ENCODE measurements at regions not wholly inside any gene's neighbourhood (a gene's known extent, or its start where the extent isn't known, plus 50 kb on each side); places are given as distances from the start of the nearest gene placed in this dataset.

DNA sequence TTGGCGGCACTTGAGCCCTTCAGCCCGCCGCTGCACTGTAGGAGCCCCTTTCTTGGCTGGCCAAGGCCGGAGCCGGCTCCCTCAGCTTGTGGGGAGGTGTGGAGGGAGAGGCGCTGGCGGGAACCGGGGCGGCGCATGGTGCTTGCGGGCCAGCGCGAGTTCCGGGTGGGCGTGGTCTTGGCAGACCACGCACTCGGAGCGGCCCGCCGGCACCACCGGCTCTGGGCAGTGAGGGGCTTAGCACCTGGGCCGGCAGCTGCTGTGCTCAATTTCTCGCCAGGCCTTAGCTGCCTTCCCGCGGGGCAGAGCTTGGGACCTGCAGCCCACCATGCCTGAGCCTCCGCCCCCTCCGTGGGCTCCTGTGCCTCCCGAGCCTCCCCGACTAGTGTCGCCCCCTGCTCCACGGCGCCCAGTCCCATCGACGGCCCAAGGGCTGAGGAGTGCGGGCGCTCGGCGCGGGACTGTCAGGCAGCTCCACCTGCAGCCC is 673.7 kb upstream of the BRINP3 start:
- Histone ChIP-seq H3K18ac (ENCODE audit: low read depth, low read length) (no peak overlapping the region), H2BK15ac (ENCODE audit: low read depth, low read length) (no peak overlapping the region), H3K79me1 (ENCODE audit: low read depth in 1 of 2, low read length in 2 of 2) (no peaks in the 10 kb centered on the region), H2BK120ac (ENCODE audit: low read depth, low read length) (no peak overlapping the region), H4K5ac (ENCODE audit: low read depth, low read length) (no peak overlapping the region), H3K56ac (ENCODE audit: extremely low read depth, insufficient read depth, low read length) (no peak overlapping the region), H2AK5ac (ENCODE audit: low read depth, low read length) (no peak overlapping the region), H3K4me1 (ENCODE audit: control insufficient read depth, insufficient read depth, low read length) (no peaks in the 10 kb centered on the region), H4K8ac (ENCODE audit: low read depth in 2 of 2, low read length in 2 of 2) (no peak overlapping the region), H3K23ac (ENCODE audit: low read depth, low read length) (no peak overlapping the region), H2BK5ac (ENCODE audit: low read depth, low read length, poor library complexity, severe bottlenecking) (no peak overlapping the region), H3K9me1 (ENCODE audit: insufficient read depth, low read length) (no peaks in the 10 kb centered on the region), H2BK20ac (ENCODE audit: low read depth, low read length) (no peak overlapping the region), H3K9ac (ENCODE audit: low read depth, low read length) (no peak overlapping the region), H3K27me3 (ENCODE audit: control insufficient read depth, insufficient read depth, low read length) (no peaks in the 10 kb centered on the region), H3K4me3 (ENCODE audit: insufficient read depth, low read depth, low read length) (no peak overlapping the region), H3K4ac (ENCODE audit: low read depth, low read length) (no peak overlapping the region), H3K4me2 (ENCODE audit: low read depth, low read length) (no peak overlapping the region), H2AK9ac (replicated peaks; ENCODE audit: low read depth, low read length, poor library complexity) (no peak overlapping the region), H3K36me3 (ENCODE audit: control insufficient read depth, insufficient read depth, low read length) (no peaks in the 10 kb centered on the region), H2AFZ (replicated peaks; ENCODE audit: low read length, poor library complexity) (no peak overlapping the region), H4K91ac (ENCODE audit: insufficient read depth, low read depth, low read length) (no peak overlapping the region), H3K14ac (replicated peaks; ENCODE audit: low read depth, low read length) (no peak overlapping the region), H3K27ac (ENCODE audit: insufficient read depth, low read length) (no peak overlapping the region), H3K9me3 (ENCODE audit: control insufficient read depth, insufficient read depth, low read length) (no peaks in the 10 kb centered on the region), H4K20me1 (ENCODE audit: insufficient read depth, low read length) (no peaks in the 10 kb centered on the region)
- no TSS peak for BruUV-seq (replicated peaks)
- ATAC-seq (ENCODE audit: low read depth) = no peak
- WGBS, 2 experiments (ENCODE audit: extremely low coverage in 2 of 2, insufficient read length in 1 of 2) = 100% methylated on average over 4 of the region's 39 CpGs; no CpG with 5 or more reads in 1 of the 2 experiments
- POLR2A ChIA-PET (ENCODE audit: unreplicated experiment) = no interaction called here
- in situ Hi-C loops (cut with MboI; ENCODE audit: low sequenced_read_pairs) = no loop called here
- no peak for DNase-seq
- TF ChIP-seq MXI1 (IDR thresholded peaks at IDR 0.05; ENCODE audit: borderline replicate concordance, low read depth, low read length) (no peak), MAFK (IDR thresholded peaks at IDR 0.05; ENCODE audit: low read depth, low read length) (no peak), BHLHE40 (IDR thresholded peaks at IDR 0.05; ENCODE audit: low read depth, low read length) (no peak), CEBPB (IDR thresholded peaks at IDR 0.05; ENCODE audit: low read depth, low read length) (no peak), RFX5 (IDR thresholded peaks at IDR 0.05; ENCODE audit: low read depth, low read length) (no peak), MAZ (IDR thresholded peaks at IDR 0.05; ENCODE audit: borderline replicate concordance, low read depth, low read length) (no peak), POLR2A (IDR thresholded peaks at IDR 0.05; ENCODE audit: low read depth, low read length) (no peak), CHD1 (IDR thresholded peaks at IDR 0.05; ENCODE audit: low read depth, low read length) (no peak), RAD21 (IDR thresholded peaks at IDR 0.05; ENCODE audit: low read length) (no peak)
- TF ChIP-seq, protein P1, sequence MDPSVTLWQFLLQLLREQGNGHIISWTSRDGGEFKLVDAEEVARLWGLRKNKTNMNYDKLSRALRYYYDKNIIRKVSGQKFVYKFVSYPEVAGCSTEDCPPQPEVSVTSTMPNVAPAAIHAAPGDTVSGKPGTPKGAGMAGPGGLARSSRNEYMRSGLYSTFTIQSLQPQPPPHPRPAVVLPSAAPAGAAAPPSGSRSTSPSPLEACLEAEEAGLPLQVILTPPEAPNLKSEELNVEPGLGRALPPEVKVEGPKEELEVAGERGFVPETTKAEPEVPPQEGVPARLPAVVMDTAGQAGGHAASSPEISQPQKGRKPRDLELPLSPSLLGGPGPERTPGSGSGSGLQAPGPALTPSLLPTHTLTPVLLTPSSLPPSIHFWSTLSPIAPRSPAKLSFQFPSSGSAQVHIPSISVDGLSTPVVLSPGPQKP (IDR thresholded peaks at IDR 0.05; ENCODE audit: borderline replicate concordance, low read depth, low read length) = no peak
- TF ChIP-seq, protein P2, sequence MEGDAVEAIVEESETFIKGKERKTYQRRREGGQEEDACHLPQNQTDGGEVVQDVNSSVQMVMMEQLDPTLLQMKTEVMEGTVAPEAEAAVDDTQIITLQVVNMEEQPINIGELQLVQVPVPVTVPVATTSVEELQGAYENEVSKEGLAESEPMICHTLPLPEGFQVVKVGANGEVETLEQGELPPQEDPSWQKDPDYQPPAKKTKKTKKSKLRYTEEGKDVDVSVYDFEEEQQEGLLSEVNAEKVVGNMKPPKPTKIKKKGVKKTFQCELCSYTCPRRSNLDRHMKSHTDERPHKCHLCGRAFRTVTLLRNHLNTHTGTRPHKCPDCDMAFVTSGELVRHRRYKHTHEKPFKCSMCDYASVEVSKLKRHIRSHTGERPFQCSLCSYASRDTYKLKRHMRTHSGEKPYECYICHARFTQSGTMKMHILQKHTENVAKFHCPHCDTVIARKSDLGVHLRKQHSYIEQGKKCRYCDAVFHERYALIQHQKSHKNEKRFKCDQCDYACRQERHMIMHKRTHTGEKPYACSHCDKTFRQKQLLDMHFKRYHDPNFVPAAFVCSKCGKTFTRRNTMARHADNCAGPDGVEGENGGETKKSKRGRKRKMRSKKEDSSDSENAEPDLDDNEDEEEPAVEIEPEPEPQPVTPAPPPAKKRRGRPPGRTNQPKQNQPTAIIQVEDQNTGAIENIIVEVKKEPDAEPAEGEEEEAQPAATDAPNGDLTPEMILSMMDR (conservative IDR thresholded peaks at IDR 0.05; ENCODE audit: low read depth, low read length) = no peak
- TF ChIP-seq, protein P3, sequence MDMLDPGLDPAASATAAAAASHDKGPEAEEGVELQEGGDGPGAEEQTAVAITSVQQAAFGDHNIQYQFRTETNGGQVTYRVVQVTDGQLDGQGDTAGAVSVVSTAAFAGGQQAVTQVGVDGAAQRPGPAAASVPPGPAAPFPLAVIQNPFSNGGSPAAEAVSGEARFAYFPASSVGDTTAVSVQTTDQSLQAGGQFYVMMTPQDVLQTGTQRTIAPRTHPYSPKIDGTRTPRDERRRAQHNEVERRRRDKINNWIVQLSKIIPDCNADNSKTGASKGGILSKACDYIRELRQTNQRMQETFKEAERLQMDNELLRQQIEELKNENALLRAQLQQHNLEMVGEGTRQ (IDR thresholded peaks at IDR 0.05; ENCODE audit: low read depth, low read length) = no peak
- CTCF ChIA-PET = no interaction called here
- dilution Hi-C loops (cut with HindIII; ENCODE audit: low sequenced_read_pairs, unreplicated experiment) = no loop called here
- intact Hi-C loops (cut with micrococcal nuclease) = no loop called here

Measured in IMR-90 (cell line).